ENCODE measurements at regions not wholly inside any gene's neighbourhood (a gene's known extent, or its start where the extent isn't known, plus 50 kb on each side); places are given as distances from the start of the nearest gene placed in this dataset.

GRCh38 chr13:59352600-59352999 lies 811.1 kb downstream of the DIAPH3 start:
- Histone ChIP-seq H3K4me3 (IDR thresholded peaks at IDR 0.05; ENCODE audit: insufficient read depth, low read depth, low read length) (no peak overlapping the region), H3K27ac (no peak overlapping the region), H3K9ac (no peak overlapping the region), H3K79me2 (ENCODE audit: insufficient read depth, low read depth) (no peaks in the 10 kb centered on the region), H3K27me3 (ENCODE audit: insufficient read depth, low read depth) (no peaks in the 10 kb centered on the region), H3K4me2 (no peak overlapping the region), H2AFZ (ENCODE audit: low read depth) (no peak overlapping the region), H3K36me3 (ENCODE audit: insufficient read depth) (no peaks in the 10 kb centered on the region), H4K20me1 (ENCODE audit: insufficient read depth) (no peaks in the 10 kb centered on the region), H3K4me1 (ENCODE audit: low read depth, poor library complexity, severe bottlenecking) (no peaks in the 10 kb centered on the region)
- TF ChIP-seq CTCF (conservative IDR thresholded peaks at IDR 0.05; ENCODE audit: low read depth, low read length) = no peak

- Histone ChIP-seq H2AFZ (ENCODE audit: low read depth) (no peak overlapping the region), H3K27me3 (ENCODE audit: insufficient read depth, low read depth) (no peaks in the 10 kb centered on the region), H3K4me1 (ENCODE audit: low read depth, poor library complexity, severe bottlenecking) (no peaks in the 10 kb centered on the region), H3K36me3 (ENCODE audit: insufficient read depth) (no peaks in the 10 kb centered on the region), H3K27ac (no peak overlapping the region), H3K4me3 (IDR thresholded peaks at IDR 0.05; ENCODE audit: insufficient read depth, low read depth, low read length) (no peak overlapping the region), H4K20me1 (ENCODE audit: insufficient read depth) (no peaks in the 10 kb centered on the region), H3K4me2 (no peak overlapping the region), H3K9ac (no peak overlapping the region), H3K79me2 (ENCODE audit: insufficient read depth, low read depth) (no peaks in the 10 kb centered on the region)
- TF ChIP-seq CTCF (conservative IDR thresholded peaks at IDR 0.05; ENCODE audit: low read depth, low read length) = no peak
These were observed 808.9 kb downstream of the DIAPH3 start for GRCh38 chr13:59354665-59355369.

GRCh38 chr13:59356607-59357006 lies 807.1 kb downstream of the DIAPH3 start:
- TF ChIP-seq CTCF (conservative IDR thresholded peaks at IDR 0.05; ENCODE audit: low read depth, low read length) = no peak
- no peak overlapping the region for H3K9ac ChIP-seq
- H3K36me3 ChIP-seq (ENCODE audit: insufficient read depth) = no peaks in the 10 kb centered on the region
- H4K20me1 ChIP-seq (ENCODE audit: insufficient read depth) = no peaks in the 10 kb centered on the region
- no peaks in the 10 kb centered on the region for H3K79me2 ChIP-seq (ENCODE audit: insufficient read depth, low read depth)
- H3K4me2 ChIP-seq = no peak overlapping the region
- no peak overlapping the region for H3K4me3 ChIP-seq (IDR thresholded peaks at IDR 0.05; ENCODE audit: insufficient read depth, low read depth, low read length)
- H2AFZ ChIP-seq (ENCODE audit: low read depth) = no peak overlapping the region
- H3K27me3 ChIP-seq (ENCODE audit: insufficient read depth, low read depth) = no peaks in the 10 kb centered on the region
- H3K4me1 ChIP-seq (ENCODE audit: low read depth, poor library complexity, severe bottlenecking) = no peaks in the 10 kb centered on the region
- H3K27ac ChIP-seq = no peak overlapping the region

GRCh38 chr13:59358014-59358413 lies 805.7 kb downstream of the DIAPH3 start:
- Histone ChIP-seq H3K27ac (no peak overlapping the region), H3K4me1 (ENCODE audit: low read depth, poor library complexity, severe bottlenecking) (no peaks in the 10 kb centered on the region), H3K27me3 (ENCODE audit: insufficient read depth, low read depth) (no peaks in the 10 kb centered on the region), H4K20me1 (ENCODE audit: insufficient read depth) (no peaks in the 10 kb centered on the region), H3K4me3 (IDR thresholded peaks at IDR 0.05; ENCODE audit: insufficient read depth, low read depth, low read length) (no peak overlapping the region), H3K79me2 (ENCODE audit: insufficient read depth, low read depth) (no peaks in the 10 kb centered on the region), H3K36me3 (ENCODE audit: insufficient read depth) (no peaks in the 10 kb centered on the region), H3K9ac (no peak overlapping the region), H2AFZ (ENCODE audit: low read depth) (no peak overlapping the region), H3K4me2 (no peak overlapping the region)
- TF ChIP-seq CTCF (conservative IDR thresholded peaks at IDR 0.05; ENCODE audit: low read depth, low read length) = no peak
